BE2C (cell line): ENCODE measurements at regions not wholly inside any gene's neighbourhood (a gene's known extent, or its start where the extent isn't known, plus 50 kb on each side); places are given as distances from the start of the nearest gene placed in this dataset.
A peak's percentile ranks its signal among the peaks of the same experiment; 100 is the strongest.

Source experiments
- DNase-seq: peaks from one replicate; pipeline ENCODE4 v3.0.0-alpha.2; 2020
- H3K27me3 ChIP-seq: fragments of 250-450 bp; sonication (Bioruptor Pico); 2 replicates; pipeline ENCODE4 v1.5.1; 2020; ENCODE audit warnings: mild to moderate bottlenecking
- H3K36me3 ChIP-seq: fragments of 250-450 bp; sonication (Bioruptor Pico); 2 replicates; pipeline ENCODE4 v1.5.1; 2020; ENCODE audit warnings: mild to moderate bottlenecking
- H3K4me1 ChIP-seq: fragments of 250-450 bp; sonication (Bioruptor Pico); 2 replicates; pipeline ENCODE4 v1.5.1; 2020
- H3K4me3 ChIP-seq: 2 replicates; pipeline ENCODE4 v1.5.1; 2011; ENCODE audit warnings: low read depth, low read length
- H3K9me3 ChIP-seq: fragments of 250-450 bp; sonication (Bioruptor Pico); 2 replicates; pipeline ENCODE4 v1.5.1; 2020
- CTCF ChIP-seq: IDR thresholded peaks from 2 replicates; pipeline ENCODE4 v1.5.1; 2012; ENCODE audit warnings: mild to moderate bottlenecking, low read depth, low read length

- no peaks in the 10 kb centered on the region for H3K9me3 ChIP-seq
- DNase-seq, result no peak
- H3K4me3 ChIP-seq, result no peak overlapping the region
- peaks cover 6% of the 10 kb centered on the region for H3K4me1 ChIP-seq
- no peaks in the 10 kb centered on the region for H3K27me3 ChIP-seq
- no peaks in the 10 kb centered on the region for H3K36me3 ChIP-seq
- no peak for TF ChIP-seq CTCF
Measured at GRCh38 chr2:7840651-7841380, 841.0 kb upstream of the ID2 start.

DNA sequence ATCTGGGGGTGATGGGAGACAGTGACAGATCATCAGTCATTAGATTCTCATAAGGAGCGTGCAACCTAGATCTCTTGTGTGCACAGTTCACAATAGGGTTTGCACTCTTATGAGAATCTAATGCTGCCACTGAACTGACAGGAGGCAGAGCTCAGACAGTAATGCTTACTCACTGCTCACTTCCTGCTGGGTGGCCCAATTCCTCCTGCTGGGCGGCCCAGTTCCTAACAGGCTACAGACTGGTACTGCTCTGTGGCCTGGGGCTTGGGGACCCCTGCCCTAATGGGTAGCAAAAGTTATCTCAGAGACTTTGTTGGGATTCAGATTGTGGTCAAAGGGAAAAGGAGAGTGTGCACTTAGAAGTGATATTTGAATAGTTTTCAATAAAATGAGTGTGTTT, 840.1 kb upstream of the ID2 start:
- no peak for DNase-seq

GRCh38 chr2:7844414-7844965, 837.4 kb upstream of the ID2 start:
- H3K27me3 ChIP-seq, result no peaks in the 10 kb centered on the region
- H3K4me1 ChIP-seq, result peaks cover 6% of the 10 kb centered on the region
- no peak for DNase-seq
- no peaks in the 10 kb centered on the region for H3K9me3 ChIP-seq
- TF ChIP-seq CTCF, result no peak
- no peaks in the 10 kb centered on the region for H3K36me3 ChIP-seq
- H3K4me3 ChIP-seq, result no peak overlapping the region

More for the DNA sequence above, 840.1 kb upstream of the ID2 start:
- no peak overlapping the region for H3K4me3 ChIP-seq
- H3K4me1 ChIP-seq, result peaks cover 6% of the 10 kb centered on the region
- no peak for TF ChIP-seq CTCF
- H3K27me3 ChIP-seq, result no peaks in the 10 kb centered on the region
- H3K9me3 ChIP-seq, result no peaks in the 10 kb centered on the region
- H3K36me3 ChIP-seq, result no peaks in the 10 kb centered on the region

DNA sequence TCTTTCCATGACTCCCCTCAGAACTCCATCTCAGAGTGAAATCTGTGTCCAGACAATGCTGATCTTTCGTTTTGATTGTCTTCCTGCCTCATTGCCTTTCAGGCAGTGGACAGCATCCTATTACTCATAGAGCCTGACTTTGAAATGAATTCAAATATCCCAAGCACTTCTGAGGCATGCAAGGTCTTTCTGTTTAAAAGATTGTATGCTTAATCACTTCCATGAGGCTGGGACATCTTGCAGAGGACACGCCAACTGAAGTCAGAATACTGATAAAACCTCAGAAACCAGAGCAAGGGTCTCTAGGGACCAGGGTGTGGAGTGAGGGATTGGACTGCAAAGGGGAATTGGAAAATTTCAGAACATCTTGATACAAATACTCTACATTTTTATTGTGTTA, 836.5 kb upstream of the ID2 start:
- DNase-seq, result peak; percentile 43
- no peaks in the 10 kb centered on the region for H3K9me3 ChIP-seq

DNA sequence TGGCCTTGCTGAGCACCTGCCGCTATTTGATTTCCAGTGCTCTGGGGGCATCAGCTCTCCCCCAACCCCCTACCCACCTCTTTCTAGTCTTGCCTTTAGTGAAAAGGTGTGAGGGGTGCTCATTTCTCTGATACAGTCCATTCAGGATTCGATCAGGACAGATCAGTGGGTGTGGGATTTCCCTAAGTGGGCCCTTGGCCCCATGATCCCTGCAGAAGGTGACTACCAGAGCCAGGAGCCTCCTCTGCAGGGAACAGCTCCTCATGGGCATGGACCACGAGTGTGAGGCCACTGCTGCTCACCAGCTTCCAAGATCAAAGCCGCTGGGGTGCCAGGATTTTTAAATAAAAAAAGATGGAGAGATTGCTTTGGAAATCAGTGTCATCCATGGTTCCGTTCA, 835.2 kb upstream of the ID2 start:
- H3K27me3 ChIP-seq, result no peaks in the 10 kb centered on the region
- H3K4me1 ChIP-seq, result peaks cover 6% of the 10 kb centered on the region
- no peak overlapping the region for H3K4me3 ChIP-seq
- H3K36me3 ChIP-seq, result no peaks in the 10 kb centered on the region
- no peaks in the 10 kb centered on the region for H3K9me3 ChIP-seq
- no peak for TF ChIP-seq CTCF
- no peak for DNase-seq

More for the DNA sequence above, 836.5 kb upstream of the ID2 start:
- no peaks in the 10 kb centered on the region for H3K27me3 ChIP-seq
- H3K4me1 ChIP-seq, result peaks cover 6% of the 10 kb centered on the region
- no peak overlapping the region for H3K4me3 ChIP-seq
- no peak for TF ChIP-seq CTCF
- H3K36me3 ChIP-seq, result no peaks in the 10 kb centered on the region

GRCh38 chr2:7847321-7847720, 834.5 kb upstream of the ID2 start:
- H3K27me3 ChIP-seq, result no peaks in the 10 kb centered on the region
- H3K36me3 ChIP-seq, result no peaks in the 10 kb centered on the region
- H3K9me3 ChIP-seq, result no peaks in the 10 kb centered on the region
- no peak overlapping the region for H3K4me3 ChIP-seq
- no peak for TF ChIP-seq CTCF
- H3K4me1 ChIP-seq, result peaks cover 6% of the 10 kb centered on the region
- DNase-seq, result no peak
